ENCODE measurements at regions not wholly inside any gene's neighbourhood (a gene's known extent, or its start where the extent isn't known, plus 50 kb on each side); places are given as distances from the start of the nearest gene placed in this dataset.

GRCh38 chr6:1515280-1515679 is 94.4 kb upstream of the FOXC1 start:
- DNase-seq (ENCODE audit: low read depth), result no peak

DNA sequence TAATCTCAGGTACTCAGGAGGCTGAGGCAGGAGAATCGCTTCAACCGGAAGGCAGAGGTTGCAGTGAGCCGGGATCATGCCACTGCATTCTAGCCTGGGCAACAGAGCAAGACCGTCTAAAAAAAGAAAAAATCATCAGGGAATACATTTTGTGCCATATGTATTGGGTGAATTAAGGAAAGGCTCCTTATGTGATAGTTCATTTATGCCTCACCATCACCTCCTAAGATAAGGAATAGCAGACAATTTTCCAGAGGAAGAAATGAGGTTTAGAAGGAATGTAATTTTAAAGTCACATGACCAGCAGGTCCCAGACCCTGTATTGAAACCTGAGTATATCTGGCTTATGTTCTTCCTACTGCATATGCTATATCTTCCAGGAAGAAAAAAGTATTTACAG is 93.9 kb upstream of the FOXC1 start:
- DNase-seq (ENCODE audit: low read depth), result no peak

DNA sequence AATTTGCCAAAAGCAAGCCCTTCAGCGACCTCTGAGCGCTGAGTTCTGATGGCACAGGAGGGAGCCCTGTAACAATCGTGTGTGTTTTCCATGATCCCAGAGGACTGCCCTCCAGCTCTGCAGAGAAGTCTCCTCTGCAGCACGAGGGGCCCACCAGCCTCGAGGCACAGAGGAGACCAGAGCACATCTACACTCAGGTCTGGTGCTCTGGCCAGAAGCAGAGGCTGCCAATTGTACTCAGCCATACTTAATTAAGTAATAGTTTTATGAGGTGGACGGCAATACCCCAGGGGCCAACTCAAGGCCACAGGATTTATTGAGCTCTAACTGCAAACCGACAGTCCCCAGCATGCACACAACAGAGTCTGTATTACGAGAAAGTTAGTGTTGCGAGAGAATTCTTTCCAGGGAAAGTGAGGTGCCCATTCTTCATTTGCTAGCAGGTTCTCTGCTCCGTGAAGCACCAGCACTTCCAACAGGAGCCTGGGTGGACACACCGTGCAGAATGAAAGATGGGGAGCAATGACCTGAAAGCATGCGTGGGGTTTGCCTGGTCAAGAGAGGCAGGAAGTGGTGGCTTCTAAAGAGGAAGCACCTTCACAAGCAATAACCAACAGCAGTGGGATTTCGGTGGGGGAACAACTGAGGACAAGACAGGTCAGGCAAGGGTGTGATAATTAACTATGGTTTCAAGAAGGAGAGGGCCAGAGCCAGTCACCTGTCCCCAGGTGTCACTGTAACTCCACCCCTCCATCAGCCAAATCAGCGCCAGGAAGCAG is 92.8 kb upstream of the FOXC1 start:
- DNase-seq (ENCODE audit: low read depth), result no peak

GRCh38 chr6:1518855-1519254 is 90.9 kb upstream of the FOXC1 start:
- no peak for DNase-seq (ENCODE audit: low read depth)

- DNase-seq (ENCODE audit: low read depth), result no peak
These were observed 90.1 kb upstream of the FOXC1 start for GRCh38 chr6:1519597-1519996.

DNA sequence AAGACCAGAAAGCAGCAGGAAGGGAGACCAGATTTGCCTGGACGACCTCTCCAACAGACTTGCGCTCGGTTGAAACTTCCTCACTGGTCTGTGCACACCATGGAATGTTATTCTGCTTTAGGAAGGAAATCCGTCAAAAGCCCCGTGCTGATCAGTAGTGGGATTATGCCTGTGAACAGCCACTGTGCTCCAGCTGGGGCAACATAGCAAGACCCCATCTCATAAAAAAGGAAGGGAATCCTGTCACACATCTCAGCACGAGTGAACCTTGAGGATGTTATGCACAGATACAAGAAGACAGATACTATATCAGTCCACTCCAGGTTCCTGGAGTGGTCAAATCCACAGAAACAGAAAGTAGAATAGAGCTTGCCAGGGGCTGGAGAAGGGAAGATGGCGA is 86.9 kb upstream of the FOXC1 start:
- no peak for DNase-seq (ENCODE audit: low read depth)

GRCh38 chr6:1524040-1524480 is 85.7 kb upstream of the FOXC1 start:
- peak; percentile 22 for DNase-seq (ENCODE audit: low read depth)

- DNase-seq (ENCODE audit: low read depth), result no peak
These were observed 84.2 kb upstream of the FOXC1 start for GRCh38 chr6:1525364-1526038.

GRCh38 chr6:1526398-1527072 is 83.2 kb upstream of the FOXC1 start:
- DNase-seq (ENCODE audit: low read depth), result no peak

- peak; percentile 30 for DNase-seq (ENCODE audit: low read depth)
These were observed 82.7 kb upstream of the FOXC1 start for GRCh38 chr6:1527073-1527457.

DNA sequence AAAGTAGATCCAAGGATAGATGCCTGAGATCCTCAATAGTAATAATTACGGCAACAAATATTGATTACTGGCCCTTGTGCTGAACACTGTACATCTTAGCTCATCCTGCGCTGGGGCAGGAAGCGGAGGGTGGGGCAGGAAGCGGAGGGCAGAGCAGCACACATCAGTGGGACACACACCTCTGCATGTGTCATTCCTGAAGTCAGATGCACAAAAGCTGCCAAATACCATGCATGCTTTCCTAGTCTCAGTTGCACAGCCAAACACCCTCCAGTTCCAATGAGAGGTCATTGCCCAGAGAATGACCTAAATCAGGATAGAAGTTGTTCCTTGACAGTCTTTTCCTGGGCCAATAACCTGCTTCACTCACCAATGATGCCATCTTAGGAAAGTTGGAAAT is 74.4 kb upstream of the FOXC1 start:
- no peak for DNase-seq (ENCODE audit: low read depth)

DNA sequence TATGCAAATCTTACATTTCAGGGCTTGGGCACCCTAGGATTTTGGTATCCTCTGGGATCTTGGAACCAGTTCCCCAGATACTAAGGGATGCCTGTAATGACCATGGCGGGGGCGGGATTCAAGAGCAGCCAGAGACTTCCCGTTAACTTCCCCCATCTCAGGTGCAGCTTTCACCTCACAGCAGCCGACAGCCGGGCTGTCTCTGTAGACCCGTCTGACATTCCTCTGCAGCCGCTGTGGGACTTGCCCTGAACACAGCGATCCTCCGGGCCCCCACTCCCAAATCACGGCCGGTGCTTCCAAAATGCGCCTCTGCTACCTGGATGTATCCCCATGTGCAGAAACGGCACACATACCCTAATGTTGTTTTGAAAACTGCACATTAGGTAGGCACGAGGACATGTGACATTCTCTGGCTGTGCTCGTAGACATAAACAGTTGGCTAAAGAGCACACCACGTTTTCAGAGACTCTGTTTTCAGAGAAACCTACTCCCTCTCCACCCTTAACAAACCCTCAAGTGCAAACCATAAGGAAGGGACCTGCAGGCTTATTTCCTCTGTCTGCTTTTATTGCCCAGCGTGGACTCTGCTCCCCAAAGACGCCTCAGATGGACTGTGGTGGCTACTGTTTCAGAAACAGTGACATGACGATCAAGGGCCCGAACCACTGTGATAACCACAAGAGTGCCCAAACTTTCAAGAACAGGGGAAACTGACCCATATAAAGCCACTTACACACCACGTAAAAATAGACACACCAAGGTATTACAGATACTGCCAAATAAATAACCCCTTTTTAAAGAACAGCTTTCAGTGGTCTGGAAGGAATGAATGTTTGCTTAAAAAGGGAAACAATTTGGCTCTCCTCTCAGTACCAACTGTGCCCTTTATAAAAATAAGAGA is 72.9 kb upstream of the FOXC1 start:
- DNase-seq (ENCODE audit: low read depth), result no peak

DNA sequence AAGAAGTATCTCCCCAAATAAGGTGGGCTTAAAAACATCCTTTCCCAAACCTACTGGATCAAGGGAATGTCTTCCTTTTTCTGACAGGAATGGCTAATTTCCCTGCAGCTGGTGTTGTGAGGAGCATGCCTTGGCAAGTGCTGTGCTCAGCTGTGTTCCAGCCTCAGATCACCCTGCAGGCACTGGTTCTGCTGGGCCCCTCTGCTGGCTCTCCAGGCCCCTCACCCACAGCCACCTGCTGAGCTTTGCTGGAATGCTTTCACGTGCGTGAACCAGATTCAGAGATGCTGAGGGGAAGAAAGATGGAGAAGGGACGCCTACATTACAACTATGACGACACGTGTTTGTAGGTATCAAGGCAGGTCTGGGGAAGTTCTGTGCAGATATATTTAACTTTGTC is 71.3 kb upstream of the FOXC1 start:
- no peak for DNase-seq (ENCODE audit: low read depth)

DNA sequence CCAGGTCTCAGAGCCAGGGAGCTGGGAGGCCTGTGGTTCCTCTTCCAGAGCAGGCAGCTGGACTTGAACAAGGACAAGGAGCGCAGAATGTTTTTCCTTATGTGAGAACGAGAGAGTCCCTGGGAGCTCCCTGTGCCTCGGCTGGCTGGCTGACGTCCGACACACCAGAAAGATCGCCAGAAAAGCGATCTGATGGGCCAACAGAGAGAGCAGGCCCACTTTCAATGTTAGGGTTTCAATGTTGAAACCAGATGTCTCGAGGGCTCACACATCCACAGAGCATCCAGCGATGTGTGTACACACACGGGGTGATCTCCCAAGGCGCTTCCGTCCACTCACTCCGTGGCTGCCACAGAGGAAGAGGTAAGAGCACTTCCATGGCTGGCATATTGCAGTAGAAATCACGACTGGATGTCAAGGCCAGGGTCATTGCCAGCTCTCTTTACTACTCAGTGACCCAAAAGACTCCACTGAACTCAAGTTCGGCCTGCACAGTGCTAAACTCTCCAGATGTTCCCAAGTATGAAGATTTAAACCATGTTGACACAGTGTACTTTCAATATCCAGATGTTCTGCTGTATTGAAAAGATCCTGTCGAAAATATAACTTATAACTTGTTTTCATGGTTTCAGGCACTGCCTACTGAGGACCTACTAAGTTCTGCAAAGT is 70.8 kb upstream of the FOXC1 start:
- no peak for DNase-seq (ENCODE audit: low read depth)

DNA sequence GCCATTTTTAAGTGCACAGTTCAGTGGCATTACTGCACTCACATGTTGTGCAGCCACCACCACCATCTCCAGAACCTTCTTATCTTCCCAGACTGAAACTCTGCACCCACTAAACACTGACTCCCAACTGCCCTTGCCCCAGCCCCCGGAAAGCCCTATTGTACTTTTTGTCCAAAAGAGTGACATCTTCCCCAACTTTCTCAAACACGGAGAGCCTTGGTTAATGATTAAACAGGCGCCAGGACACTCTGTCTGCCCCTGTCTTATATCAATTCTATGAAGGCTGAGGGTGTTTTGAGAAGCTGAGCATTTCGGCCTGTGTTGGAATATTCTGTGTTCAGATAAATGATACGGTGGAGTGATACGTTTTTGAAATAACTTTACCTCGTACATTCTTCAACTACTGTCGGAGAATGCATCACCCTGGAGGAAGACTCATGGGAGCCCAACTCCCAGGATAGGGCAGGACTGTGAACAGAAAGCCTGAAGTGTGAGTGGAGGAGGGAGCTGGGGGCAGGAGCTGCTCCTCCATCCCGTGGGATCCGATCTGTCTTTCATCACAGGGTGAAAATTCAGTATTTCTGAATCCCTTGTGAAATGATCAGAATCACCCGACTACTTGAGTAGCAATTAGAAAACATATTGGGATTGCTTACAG is 68.7 kb upstream of the FOXC1 start:
- no peak for DNase-seq (ENCODE audit: low read depth)

GRCh38 chr6:1542335-1542734 is 67.4 kb upstream of the FOXC1 start:
- no peak for DNase-seq (ENCODE audit: low read depth)

GRCh38 chr6:1542764-1543163 is 67.0 kb upstream of the FOXC1 start:
- no peak for DNase-seq (ENCODE audit: low read depth)

GRCh38 chr6:1544000-1544399 is 65.7 kb upstream of the FOXC1 start:
- no peak for DNase-seq (ENCODE audit: low read depth)

DNA sequence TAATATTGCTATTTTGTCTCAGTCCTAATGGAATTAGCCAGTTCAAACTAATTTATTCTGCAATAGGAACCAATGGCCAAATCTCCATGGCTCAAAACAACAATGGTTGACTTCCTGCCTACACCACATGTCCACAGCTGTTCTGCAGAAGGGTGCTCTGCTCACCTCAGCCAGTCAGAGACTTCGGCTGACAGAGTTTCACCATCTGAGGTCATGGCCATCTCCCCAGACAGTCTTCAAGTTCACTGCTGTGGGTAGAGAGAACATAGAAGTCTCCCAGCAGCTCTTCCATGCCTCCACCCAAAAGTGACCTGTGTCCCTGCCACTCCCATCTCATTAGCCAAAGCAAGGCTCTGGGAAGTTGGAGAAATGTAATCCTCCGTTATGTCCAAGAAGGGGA is 65.1 kb upstream of the FOXC1 start:
- DNase-seq (ENCODE audit: low read depth), result no peak

DNA sequence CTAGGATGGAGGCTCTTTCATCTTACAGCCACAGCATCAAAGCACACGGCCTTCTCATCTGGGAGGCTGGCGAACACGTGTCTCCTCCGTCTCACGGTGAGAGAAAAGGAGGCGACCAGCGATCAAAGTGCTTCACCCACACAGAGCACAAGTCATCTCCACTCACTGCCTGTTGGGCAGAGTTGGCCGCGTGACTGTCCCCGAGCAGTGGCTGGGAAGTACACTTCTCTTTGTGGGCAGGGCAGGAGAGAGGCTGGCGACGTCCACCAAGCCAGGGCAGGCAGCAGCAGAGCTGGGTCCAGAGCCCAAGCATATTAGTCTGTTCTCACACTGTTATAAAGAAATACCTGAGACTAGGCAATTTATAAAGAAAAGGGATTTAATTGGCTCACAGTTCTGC is 64.1 kb upstream of the FOXC1 start:
- DNase-seq (ENCODE audit: low read depth), result no peak

DNA sequence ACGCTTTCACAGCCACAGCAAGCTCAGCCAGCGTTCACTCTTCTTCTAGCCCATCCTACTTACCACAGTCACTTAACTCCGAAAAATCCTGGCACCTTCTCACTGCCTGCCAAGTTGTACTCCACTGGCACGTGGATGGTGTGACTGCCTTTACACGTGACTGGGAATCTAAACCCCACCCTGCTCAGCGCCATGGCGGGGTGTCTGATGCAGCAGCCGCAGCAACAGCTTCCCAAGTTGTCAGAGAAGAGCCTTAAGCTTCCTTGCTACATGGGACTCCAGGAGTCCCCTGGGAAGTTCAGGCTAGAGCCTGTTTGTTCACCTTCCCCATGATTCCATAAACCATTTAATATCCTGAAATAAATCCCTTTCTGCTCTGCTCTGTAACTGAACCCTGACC is 61.9 kb upstream of the FOXC1 start:
- DNase-seq (ENCODE audit: low read depth), result no peak

Measured in stromal cell of bone marrow (primary cell).